Right renal pelvis (tissue), 4 donors: ENCODE measurements at regions not wholly inside any gene's neighbourhood (a gene's known extent, or its start where the extent isn't known, plus 50 kb on each side); places are given as distances from the start of the nearest gene placed in this dataset.
"Not testable (repeated sequence)": the region's sequence is repeated elsewhere in the genome, so short reads cannot be mapped to it uniquely, and the experiment has no call there.

Source experiments
- DNase-seq, 4 donors: peaks; one replicate each; pipeline ENCODE4 v3.0.0-alpha.2; 2013; ENCODE audit warnings: low read depth in 4 of 4, low spot score in 3 of 4, missing footprints in 1 of 4

DNA sequence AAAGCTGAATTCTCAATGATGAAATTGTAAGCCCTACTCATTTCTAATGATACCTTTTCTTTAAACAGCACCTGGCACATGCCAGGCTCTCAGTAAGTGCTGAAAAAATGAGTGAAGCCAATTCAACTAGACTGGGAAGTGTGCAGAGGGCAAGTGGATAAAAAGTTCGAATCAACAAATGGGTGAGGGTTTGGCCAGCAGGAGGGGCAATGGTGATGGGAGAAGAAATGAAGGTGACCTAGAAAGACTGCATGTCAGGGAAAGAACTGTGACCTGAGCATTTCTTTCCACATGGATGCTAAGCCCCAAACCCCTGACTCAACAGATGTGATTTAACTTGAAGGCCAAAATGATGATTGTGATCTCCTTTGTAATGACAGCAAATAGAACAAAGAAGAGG lies 54.6 kb downstream of the DKK1 start:
- no peak for DNase-seq

DNA sequence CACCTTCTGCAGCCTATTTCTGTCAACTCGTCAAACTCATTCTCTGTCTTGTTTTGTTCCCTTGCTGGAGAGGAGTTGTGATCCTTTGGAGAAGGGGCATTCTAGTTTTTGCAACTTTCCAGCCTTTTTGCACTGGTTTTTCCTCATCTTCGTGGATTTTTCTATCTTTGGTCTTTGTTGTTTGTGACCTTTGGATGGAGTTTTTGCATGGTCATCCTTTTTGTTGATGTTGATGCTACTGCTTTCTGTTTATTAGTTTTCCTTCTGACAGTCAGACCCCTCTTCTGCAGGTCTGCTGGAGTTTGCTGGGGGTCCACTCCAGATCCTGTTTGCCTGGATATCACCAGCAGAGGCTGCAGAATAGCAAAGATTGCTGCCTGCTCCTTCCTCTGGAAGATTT lies 60.1 kb downstream of the DKK1 start:
- not testable (repeated sequence) for DNase-seq

DNA sequence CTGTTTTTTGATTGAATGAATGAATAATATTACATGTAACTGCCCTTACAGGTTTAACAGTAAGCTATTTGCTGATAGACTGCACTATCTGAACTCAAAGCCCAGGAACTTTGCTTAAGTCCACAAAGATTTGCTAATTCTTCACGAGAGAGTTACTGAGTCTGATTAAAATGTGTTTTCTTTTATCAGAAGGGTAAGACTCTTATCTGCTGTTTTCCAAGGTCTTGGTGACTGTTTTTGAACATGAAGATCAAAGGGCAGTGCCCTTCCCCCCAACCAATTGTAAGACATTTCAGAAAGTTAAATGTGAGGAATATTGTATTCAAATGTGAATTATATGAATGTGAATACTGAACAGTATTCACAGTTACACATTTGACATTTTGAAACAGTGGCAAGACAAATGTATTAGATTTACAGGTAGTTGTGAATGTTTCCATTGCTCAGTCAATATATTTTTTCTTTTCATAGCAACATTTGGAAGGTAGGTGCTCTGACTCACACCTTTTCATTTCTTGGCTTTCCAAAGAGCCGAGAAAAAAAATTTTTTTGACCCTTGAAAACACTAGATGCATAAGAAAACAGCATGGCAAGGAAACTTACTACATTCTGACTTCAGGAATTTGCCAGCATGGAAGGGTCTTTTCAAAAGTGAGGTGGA lies 62.7 kb downstream of the DKK1 start:
- no peak for DNase-seq

DNA sequence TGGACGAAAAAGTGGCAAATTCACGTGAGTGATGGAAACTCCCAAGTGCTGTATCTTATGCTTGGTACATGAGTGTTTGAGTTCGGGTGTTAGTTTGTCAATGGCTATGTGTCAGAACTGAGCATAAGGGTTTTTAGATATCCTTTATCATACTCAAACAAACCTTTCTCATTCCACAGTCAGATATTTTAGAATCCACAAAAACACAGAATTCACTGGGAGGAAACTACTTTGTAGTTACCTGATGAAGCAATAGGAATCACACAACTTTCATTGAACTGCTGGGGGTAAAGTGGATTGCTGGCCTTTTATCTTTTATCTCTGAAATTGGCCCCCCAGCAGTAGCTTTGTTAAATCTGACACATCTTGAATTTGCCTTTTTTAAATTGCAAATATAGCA lies 64.0 kb downstream of the DKK1 start:
- DNase-seq, result no peak

DNA sequence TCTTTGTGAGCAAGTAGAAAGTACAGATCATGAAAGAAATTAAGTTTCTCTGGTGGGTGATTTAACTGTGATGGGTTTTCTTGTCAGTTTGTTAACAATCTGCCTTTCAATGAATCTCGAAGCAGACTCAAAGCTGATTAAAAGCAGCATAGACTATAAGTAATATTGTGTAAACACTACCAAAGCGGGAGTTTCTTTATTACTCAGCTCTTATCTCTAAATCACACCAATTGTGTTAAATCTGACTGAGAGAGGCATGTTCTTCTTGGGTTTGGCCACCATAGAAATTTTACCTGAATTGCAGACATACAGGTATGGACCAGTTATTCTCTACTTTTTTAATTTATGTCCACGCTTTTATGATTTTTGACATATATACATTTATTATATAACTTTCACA lies 65.2 kb downstream of the DKK1 start:
- no peak for DNase-seq

DNA sequence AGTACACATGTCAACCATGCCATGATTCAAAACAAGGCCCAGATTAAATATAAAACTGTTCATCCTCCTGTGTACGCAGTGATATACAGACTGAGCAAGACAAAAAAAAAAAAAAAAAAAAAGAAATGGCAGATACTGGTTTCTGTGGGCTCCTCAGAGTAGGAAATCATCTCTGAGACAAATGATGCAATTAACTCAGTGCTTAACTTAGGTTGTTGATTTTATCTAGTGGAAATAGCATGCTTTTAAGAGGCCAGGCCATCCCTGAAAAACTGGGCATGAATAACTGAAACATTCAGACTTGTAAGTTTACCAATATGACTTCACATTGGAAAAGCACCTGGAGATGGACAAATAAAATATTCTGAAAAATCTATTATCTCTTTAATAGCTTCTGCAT lies 69.0 kb downstream of the DKK1 start:
- DNase-seq, result no peak

DNA sequence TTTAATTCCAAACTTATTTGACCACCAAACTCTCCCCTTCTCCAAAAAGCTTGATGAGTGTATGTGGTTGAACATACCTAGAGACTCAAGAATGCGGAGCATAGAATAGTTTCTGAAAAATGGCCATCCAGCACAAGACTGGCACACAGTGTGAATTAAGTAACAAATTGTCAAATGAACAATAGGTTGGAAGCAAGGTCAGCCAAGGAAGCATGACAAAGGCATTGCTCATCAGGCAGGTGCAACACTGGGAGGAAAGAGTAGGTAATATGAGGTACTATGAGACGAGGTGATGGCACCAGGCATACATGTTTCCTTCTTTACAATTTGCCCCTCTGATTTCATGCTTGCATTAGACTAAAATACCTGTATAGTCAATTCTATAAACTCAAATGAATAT lies 73.7 kb downstream of the DKK1 start:
- no peak for DNase-seq

DNA sequence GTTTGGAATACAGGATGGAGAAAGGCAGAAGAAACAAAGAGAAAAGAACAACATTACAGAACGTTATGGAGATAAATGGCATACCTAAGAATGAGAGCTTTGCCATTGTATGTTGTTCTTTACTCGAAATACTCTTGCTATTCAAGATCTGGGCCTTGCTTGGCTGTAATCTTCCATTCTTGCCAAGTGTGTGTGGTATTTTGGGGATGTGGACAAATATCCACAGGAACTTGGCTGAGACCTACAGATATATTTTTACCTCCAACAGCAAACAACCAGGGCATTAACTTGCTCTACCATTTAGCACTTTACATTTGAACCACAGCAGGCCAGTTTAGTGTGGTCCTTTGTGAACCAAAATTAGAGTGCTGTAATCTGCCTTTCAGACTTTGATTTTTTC lies 76.3 kb downstream of the DKK1 start:
- DNase-seq, result no peak

DNA sequence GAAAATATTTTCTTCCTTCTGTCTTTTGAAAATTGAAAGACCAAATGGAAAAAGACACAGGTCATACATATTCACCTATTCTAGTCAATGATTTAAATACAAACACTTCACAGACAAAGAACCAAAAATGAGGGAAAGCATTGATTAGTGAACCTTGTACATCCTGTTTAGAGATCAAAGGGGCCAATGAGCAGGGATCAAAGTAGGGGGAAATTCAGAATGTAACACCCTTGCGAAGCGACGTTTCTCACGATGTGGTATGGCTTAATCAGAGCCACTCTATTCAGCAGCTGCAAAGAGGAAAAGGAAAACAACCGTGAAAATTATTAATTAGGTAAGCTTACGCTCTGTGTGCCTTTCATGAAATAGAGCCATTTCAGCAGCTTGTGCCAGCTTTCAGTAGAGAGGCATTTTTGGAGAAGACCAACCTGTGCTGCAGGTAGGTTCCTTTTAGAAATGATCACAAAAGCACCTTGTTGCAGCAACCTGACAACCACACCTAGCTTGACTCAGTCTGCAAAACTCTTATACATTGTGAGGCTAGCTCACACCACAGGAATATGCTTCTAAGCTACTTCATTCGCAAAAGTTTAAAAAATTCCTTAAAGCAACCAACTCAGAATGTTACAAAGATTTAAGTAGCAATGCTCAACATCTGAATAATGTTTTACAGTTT lies 78.0 kb downstream of the DKK1 start:
- no peak for DNase-seq

DNA sequence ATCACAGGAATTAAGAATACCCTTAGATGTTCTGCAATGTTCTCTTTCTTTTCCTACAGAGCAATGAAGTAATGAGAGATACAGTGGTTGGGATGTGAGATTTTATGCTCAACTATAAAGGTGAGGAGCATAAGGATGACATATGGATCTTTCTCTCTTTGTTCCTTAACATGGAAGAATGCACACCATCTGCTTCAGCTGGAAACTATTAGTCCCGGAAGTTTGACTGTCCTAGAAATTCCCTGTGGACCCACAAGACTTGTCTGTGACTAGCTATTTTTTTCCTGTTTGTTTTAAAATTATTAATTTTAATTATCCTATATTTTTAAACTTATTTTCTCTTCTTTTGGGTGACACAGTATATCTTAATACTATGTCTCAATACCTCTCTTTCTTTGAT lies 80.2 kb downstream of the DKK1 start:
- DNase-seq, result no peak

DNA sequence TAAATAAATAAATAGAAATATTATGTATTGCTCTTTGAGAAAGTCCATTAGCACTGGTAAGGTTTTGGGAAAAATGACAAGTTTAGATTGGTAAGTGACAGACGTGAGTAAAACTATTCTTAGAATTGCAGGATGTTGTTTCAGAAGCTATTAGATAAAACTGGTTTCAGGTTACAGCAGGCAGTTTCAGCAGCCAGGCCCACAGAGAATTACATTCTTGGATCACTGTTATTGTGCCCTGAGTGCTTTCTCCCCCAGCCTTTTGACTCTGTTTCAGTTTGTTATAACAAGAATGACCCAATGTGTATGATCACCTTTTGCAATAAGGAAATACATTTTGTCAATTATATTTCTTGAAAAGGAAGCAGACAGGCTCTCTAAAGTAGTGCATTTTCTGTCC lies 86.5 kb downstream of the DKK1 start:
- no peak for DNase-seq

DNA sequence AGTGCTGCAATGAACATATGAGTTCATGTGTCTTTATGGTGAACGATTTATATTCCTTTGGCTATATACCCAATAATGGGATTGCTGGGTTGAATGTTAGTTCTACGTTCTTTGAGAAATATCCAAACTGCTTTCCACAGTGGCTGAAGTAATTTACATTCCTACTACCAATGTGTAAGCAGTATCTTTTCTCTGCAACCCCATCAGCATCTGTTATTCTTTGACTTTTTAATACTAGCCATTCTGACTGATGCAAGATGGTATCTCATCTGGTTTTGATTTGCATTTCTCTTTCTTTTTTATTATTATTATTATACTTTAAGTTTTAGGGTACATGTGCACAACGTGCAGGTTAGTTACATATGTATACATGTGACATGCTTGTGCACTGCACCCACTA lies 89.7 kb downstream of the DKK1 start:
- not testable (repeated sequence) for DNase-seq

DNA sequence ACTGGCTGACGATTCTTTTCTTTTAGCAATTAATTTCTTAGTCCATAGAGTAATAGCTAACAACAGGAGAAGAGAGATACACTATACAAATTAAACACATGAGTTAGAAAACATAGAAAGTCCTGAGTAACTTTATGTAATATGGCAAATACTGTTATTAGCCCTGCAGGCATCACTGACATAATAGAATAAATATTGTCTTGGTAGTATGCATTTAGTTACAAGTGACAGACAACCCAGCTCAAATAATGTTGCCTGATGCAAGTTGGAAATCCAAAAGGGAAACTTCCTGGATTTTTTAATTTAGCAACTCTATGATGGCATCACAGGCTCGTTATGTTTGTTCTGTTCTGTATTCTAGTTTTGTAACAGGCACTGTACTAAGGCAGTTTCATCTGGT lies 95.1 kb downstream of the DKK1 start:
- no peak for DNase-seq

DNA sequence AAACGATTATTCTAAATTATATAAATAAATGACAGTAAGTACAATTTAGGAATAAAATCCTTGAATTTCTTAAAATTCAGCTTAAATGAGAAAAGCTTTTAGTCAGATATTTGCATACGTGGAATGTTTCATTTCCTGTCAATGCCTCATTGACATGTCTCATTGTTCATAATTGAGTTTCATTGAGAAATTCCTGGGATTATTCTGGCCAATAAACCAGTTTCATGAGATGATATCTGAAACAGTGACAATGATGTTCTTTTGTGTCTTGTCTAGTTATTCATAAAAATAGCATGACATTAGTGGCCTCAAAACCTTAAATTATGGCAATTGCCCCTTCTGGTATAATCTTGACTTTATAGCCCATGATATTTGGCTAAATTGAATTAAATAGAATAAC lies 95.8 kb downstream of the DKK1 start:
- DNase-seq, result no peak

DNA sequence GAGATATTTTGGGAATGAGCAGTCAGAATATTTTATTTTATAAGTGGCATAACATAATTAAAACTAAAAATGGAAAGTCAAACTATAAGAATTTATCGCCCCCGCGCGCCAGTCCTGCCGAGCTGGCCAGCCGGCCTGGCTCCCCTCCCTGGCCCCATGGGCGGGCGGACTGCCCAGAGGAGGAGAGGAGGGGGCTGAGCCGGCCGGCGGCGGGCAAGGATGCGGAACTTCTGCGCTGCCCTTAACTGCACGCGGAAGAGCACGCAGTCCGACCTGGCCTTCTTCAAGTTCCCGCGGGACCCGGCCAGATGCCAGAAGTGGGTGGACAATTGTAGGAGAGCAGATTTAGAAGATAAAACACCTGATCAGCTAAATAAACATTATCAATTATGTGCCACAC lies 96.8 kb downstream of the DKK1 start:
- DNase-seq, result no peak

DNA sequence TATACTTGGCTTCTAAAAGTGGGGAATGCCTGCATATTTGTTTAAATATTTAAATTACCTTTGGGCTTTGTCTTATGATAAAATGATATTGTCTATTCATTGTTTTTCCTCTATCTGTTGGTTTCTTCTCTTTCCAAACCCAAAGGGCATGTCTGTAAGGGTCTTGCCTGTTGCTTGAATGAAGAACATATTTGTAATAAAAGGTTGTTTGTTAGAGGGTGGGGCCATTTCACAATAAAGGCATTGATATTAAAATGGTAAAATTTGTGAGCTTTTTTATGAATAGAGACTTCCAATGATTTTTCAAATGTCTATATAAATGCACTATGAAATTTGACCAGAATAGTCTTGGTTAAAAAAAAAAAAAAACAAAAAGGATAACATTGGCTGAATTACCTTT lies 105.2 kb downstream of the DKK1 start:
- DNase-seq, result no peak

DNA sequence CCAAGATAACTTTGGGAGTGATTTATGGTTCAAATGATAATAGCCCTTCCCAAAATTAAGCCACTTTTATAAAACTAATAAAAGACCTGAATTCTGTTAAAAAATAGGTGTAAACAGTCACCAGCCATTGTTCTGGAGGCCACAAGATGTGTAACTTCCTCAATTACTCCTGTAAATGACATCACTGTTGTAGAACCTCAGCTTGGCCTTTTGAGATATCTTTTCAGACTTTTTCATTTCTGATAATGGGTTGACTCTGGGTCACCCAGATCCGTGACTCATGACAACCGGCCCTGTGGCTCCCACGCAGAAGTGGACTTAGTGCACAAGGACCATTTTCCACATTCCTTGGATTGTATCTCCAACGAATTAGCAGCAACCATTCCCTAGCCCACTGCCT lies 106.6 kb downstream of the DKK1 start:
- no peak for DNase-seq

DNA sequence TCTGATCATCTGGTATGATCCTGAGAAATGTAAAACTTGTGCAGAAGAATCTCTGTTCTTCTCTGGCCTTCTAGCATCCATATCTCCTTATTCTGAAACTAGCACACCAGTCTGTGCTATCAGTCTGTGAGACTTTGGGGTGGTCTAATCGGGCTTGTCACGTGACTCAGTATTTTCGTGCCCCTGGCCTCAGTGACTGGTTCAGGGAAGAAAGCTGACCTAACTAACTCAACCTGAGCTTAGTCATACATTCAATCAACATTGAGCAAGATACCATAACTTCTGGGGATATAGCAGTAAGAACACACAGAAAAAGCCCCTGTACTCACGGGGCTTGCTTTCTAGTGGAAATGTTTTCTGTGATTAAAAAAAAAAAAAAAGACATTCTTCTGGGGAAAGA lies 109.3 kb downstream of the DKK1 start:
- no peak for DNase-seq

DNA sequence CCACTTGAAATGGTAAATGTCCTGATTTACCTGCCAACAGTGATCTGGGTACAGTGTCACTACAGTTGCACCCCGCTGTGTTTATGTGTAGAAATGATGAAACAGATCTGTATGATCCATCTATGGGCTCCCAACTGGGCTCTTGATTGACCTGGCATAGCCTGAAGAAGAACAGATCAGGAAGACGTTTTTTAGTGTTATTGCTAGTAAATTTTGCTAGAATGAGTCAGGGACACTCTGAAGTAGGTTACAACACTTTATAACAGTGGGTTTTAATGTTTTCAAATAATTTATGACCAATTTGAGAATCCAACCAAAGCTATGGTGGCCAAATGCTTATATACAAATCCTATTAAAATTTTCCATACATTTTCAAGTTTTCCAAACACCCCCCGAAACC lies 110.3 kb downstream of the DKK1 start:
- no peak for DNase-seq

DNA sequence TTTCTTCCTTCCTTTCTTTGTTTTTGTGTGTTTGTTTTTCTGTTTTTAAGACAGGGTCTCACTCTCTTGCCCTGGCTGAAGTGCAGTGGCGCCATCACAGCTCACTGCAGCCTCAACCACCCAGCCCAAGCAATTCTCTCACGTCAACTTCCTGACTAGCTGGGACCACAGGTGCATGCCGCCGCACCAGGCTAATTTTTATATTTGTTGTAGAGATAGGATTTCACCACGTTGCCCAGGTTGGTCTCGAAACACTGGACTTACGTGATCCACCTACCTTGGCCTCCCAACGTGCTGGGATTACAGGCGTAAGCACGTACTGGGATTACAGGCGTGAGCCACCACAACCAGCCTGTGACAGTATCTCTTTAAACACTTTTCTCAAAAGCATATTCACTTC lies 120.7 kb downstream of the DKK1 start:
- DNase-seq, result no peak

DNA sequence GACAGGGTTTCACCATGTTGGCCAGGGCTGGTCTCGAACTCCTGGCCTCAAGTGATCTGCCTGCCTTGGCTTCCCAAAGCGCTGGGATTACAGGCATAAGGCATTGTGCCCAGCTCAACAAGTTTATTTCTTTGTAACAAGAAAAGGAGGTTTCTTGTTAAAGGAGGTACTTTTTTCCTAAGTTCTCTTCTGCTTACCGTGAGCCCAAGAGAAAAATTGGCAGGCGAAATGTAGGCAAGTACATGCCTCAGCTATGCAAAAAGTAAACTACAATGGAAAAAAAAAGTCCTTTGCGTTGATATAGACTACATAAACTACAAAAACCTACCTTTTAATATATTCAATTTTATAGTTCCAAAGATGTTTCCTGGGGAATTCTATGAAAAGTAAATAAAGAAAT lies 122.6 kb downstream of the DKK1 start:
- DNase-seq, result no peak

DNA sequence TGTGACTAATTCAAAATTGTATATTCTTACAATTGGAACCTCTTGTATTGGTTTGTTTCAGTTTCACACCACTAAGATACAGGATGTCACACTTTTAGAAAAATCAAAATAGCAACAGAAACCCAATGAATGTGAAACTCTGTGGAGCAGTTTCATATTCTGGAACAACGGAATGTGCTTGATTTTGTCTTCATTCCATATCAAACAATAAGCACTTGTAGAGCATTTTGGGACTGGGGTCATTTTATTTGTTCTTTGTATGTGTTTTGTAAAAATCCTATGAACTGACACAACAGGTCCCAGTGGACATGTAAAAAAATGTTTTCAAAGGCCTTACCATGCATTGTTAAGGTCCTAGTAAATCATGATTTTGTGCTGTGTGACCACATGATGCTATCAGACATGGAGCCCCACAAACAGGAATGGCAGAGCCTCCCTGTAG lies 123.1 kb downstream of the DKK1 start:
- no peak for DNase-seq

DNA sequence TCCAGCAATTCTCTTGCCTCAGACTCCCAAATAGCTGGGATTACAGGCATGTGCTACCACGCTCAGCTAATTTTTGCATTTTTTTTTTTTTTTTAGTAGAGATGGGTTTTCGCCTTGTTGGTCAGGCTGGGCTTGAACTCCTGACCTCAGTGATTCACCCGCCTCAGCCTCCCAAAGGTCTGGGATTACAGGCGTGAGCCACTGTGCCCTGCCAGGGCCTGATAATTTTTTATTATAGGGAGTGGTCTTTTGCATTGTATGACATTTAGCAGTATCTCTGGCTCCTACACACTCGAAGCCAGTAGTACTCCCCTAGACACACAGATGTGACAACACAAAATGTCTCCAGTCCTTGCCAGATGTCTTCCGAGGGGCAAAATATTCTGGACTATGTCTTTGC lies 124.0 kb downstream of the DKK1 start:
- no peak for DNase-seq
